Neural cell (in vitro differentiated cells): ENCODE measurements at regions not wholly inside any gene's neighbourhood (a gene's known extent, or its start where the extent isn't known, plus 50 kb on each side); places are given as distances from the start of the nearest gene placed in this dataset.

ENCODE experiments used
- H2AFZ ChIP-seq: fragments of 200-600, 300-800 bp; sonication (generic), shearing (Covaris generic); 2 replicates; pipeline ENCODE4 v1.6.0; 2014; ENCODE audit warnings: low read depth, mild to moderate bottlenecking, antibody characterized with exemption, low read length, moderate library complexity
- H3F3A ChIP-seq: fragments of 200-600 bp; shearing (Covaris generic); 2 replicates; pipeline ENCODE4 v1.6.1; 2016; ENCODE audit warnings: mild to moderate bottlenecking, moderate library complexity, mixed read lengths, antibody characterized with exemption, low read length; ENCODE audit not compliant: insufficient read depth, poor library complexity, severe bottlenecking
- H3K27ac ChIP-seq: fragments of 200-600, 300-800 bp; sonication (generic), shearing (Covaris generic); 2 replicates; pipeline ENCODE4 v1.5.1; 2014; ENCODE audit warnings: mild to moderate bottlenecking, low read length, moderate library complexity
- H3K27me3 ChIP-seq: fragments of 300-800, 200-600 bp; sonication (generic), shearing (Covaris generic); 2 replicates; pipeline ENCODE4 v1.6.0; 2014; ENCODE audit warnings: mild to moderate bottlenecking, low read depth, low read length, moderate library complexity; ENCODE audit not compliant: insufficient read depth
- H3K36me3 ChIP-seq: fragments of 300-800, 200-600 bp; sonication (generic), shearing (Covaris generic); 2 replicates; pipeline ENCODE4 v1.5.1; 2014; ENCODE audit warnings: mild to moderate bottlenecking, antibody characterized with exemption, low read length, moderate library complexity; ENCODE audit not compliant: insufficient read depth
- H3K4me2 ChIP-seq: fragments of 300-800, 200-600 bp; sonication (generic), shearing (Covaris generic); 2 replicates; pipeline ENCODE4 v1.6.0; 2014; ENCODE audit warnings: mild to moderate bottlenecking, low read length
- H3K4me3 ChIP-seq: fragments of 300-800, 200-600 bp; sonication (generic), shearing (Covaris generic); 2 replicates; pipeline ENCODE4 v1.5.1; 2014; ENCODE audit warnings: mild to moderate bottlenecking, low read length, moderate library complexity
- H3K79me2 ChIP-seq: fragments of 200-600 bp; shearing (Covaris generic); replicated peaks from 2 replicates; pipeline ENCODE4 v1.6.0; 2014; ENCODE audit warnings: mild to moderate bottlenecking, low read length, moderate library complexity; ENCODE audit not compliant: insufficient read depth
- H3K9ac ChIP-seq: fragments of 300-800, 200-600 bp; sonication (generic), shearing (Covaris generic); 2 replicates; pipeline ENCODE4 v1.6.1; 2016; ENCODE audit warnings: mild to moderate bottlenecking, low read length, mixed read lengths
- H3K9me2 ChIP-seq: fragments of 200-600 bp; shearing (Covaris generic); 2 replicates; pipeline ENCODE4 v1.6.1; 2016; ENCODE audit warnings: mild to moderate bottlenecking, low read length, mixed read lengths; ENCODE audit not compliant: insufficient read depth
- H3K9me3 ChIP-seq: fragments of 200-600, 300-800 bp; sonication (generic), shearing (Covaris generic); 2 replicates; pipeline ENCODE4 v1.6.1; 2016; ENCODE audit warnings: mild to moderate bottlenecking, mixed run types, low read length, moderate library complexity, mixed read lengths
- H4K20me1 ChIP-seq: fragments of 200-600 bp; shearing (Covaris generic); 2 replicates; pipeline ENCODE4 v1.6.1; 2016; ENCODE audit warnings: mild to moderate bottlenecking, mixed run types; ENCODE audit not compliant: insufficient read depth
- EP300 ChIP-seq: fragments of 450-650 bp; conservative IDR thresholded peaks from 2 replicates; pipeline ENCODE4 v1.6.1; 2014; ENCODE audit warnings: antibody characterized with exemption, mild to moderate bottlenecking, moderate library complexity; ENCODE audit not compliant: poor library complexity, severe bottlenecking
- EZH2 ChIP-seq: fragments of 200-600, 300-800 bp; shearing (Covaris generic), sonication (generic); IDR thresholded peaks from 2 replicates; pipeline ENCODE4 v1.6.1; 2014; ENCODE audit warnings: antibody characterized with exemption, low read length, borderline replicate concordance, mild to moderate bottlenecking; ENCODE audit not compliant: insufficient read depth, poor library complexity, severe bottlenecking
- MXI1 ChIP-seq: fragments of 450-650 bp; conservative IDR thresholded peaks from 2 replicates; pipeline ENCODE4 v1.6.1; 2014; ENCODE audit warnings: antibody characterized with exemption, mild to moderate bottlenecking; ENCODE audit not compliant: poor library complexity, severe bottlenecking
- POLR2AphosphoS5 ChIP-seq: IDR thresholded peaks from 2 replicates; pipeline ENCODE4 v1.6.1; 2012
- RAD21 ChIP-seq: fragments of 450-650 bp; conservative IDR thresholded peaks from 2 replicates; pipeline ENCODE4 v1.6.1; 2014; ENCODE audit warnings: antibody characterized with exemption, mild to moderate bottlenecking, moderate library complexity
- SMC3 ChIP-seq: fragments of 450-650 bp; conservative IDR thresholded peaks from 2 replicates; pipeline ENCODE4 v1.6.1; 2014; ENCODE audit warnings: antibody characterized with exemption, mild to moderate bottlenecking, moderate library complexity; ENCODE audit not compliant: poor library complexity
- TAF1 ChIP-seq: IDR thresholded peaks from 2 replicates; pipeline ENCODE4 v1.6.1; 2012; ENCODE audit warnings: low read depth
- TF ChIP-seq, protein P1 (sequence below): fragments of 450-650 bp; IDR thresholded peaks from 2 replicates; pipeline ENCODE4 v1.5.1; 2014; ENCODE audit warnings: antibody characterized with exemption, mild to moderate bottlenecking, moderate library complexity; ENCODE audit not compliant: poor library complexity, severe bottlenecking
- TF ChIP-seq, protein P2 (sequence below): IDR thresholded peaks from 2 replicates; pipeline ENCODE4 v1.6.1; 2012; ENCODE audit warnings: borderline replicate concordance

DNA sequence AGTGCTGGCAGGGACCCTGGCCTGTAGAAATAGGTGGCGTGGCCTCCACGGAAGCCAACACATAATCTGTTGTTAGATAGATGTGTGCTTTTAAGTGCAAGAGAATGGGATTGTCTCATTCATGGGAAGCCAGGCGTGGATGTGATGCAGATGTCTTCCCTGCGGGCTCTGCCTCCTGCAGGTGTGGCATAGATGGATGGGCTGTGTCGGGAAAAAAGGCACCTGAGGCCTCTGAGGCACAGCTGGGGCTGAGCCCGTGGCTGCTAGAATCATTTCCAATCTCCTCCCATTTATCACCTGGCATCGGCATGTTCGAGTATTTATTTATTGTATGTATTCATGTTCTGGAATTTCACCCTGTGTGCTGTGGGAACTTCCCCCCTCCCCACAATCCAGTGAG is 353.4 kb upstream of the AJAP1 start:
- TF ChIP-seq, protein P1, sequence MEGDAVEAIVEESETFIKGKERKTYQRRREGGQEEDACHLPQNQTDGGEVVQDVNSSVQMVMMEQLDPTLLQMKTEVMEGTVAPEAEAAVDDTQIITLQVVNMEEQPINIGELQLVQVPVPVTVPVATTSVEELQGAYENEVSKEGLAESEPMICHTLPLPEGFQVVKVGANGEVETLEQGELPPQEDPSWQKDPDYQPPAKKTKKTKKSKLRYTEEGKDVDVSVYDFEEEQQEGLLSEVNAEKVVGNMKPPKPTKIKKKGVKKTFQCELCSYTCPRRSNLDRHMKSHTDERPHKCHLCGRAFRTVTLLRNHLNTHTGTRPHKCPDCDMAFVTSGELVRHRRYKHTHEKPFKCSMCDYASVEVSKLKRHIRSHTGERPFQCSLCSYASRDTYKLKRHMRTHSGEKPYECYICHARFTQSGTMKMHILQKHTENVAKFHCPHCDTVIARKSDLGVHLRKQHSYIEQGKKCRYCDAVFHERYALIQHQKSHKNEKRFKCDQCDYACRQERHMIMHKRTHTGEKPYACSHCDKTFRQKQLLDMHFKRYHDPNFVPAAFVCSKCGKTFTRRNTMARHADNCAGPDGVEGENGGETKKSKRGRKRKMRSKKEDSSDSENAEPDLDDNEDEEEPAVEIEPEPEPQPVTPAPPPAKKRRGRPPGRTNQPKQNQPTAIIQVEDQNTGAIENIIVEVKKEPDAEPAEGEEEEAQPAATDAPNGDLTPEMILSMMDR: no peak
- TF ChIP-seq, protein P2, sequence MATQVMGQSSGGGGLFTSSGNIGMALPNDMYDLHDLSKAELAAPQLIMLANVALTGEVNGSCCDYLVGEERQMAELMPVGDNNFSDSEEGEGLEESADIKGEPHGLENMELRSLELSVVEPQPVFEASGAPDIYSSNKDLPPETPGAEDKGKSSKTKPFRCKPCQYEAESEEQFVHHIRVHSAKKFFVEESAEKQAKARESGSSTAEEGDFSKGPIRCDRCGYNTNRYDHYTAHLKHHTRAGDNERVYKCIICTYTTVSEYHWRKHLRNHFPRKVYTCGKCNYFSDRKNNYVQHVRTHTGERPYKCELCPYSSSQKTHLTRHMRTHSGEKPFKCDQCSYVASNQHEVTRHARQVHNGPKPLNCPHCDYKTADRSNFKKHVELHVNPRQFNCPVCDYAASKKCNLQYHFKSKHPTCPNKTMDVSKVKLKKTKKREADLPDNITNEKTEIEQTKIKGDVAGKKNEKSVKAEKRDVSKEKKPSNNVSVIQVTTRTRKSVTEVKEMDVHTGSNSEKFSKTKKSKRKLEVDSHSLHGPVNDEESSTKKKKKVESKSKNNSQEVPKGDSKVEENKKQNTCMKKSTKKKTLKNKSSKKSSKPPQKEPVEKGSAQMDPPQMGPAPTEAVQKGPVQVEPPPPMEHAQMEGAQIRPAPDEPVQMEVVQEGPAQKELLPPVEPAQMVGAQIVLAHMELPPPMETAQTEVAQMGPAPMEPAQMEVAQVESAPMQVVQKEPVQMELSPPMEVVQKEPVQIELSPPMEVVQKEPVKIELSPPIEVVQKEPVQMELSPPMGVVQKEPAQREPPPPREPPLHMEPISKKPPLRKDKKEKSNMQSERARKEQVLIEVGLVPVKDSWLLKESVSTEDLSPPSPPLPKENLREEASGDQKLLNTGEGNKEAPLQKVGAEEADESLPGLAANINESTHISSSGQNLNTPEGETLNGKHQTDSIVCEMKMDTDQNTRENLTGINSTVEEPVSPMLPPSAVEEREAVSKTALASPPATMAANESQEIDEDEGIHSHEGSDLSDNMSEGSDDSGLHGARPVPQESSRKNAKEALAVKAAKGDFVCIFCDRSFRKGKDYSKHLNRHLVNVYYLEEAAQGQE: no peak
- TF ChIP-seq RAD21 (no peak), TAF1 (no peak), EZH2 (no peak), SMC3 (no peak), MXI1 (no peak), POLR2AphosphoS5 (no peak), EP300 (no peak)
- Histone ChIP-seq H3K9ac (no peak overlapping the region), H3K4me3 (no peak overlapping the region), H3K4me2 (no peak overlapping the region), H2AFZ (no peak overlapping the region), H3K79me2 (no peaks in the 10 kb centered on the region), H3K27me3 (no peaks in the 10 kb centered on the region), H3K9me2 (no peaks in the 10 kb centered on the region), H4K20me1 (no peaks in the 10 kb centered on the region), H3K9me3 (peaks cover 4% of the 10 kb centered on the region), H3K36me3 (no peaks in the 10 kb centered on the region), H3F3A (no peaks in the 10 kb centered on the region), H3K27ac (no peak overlapping the region)

DNA sequence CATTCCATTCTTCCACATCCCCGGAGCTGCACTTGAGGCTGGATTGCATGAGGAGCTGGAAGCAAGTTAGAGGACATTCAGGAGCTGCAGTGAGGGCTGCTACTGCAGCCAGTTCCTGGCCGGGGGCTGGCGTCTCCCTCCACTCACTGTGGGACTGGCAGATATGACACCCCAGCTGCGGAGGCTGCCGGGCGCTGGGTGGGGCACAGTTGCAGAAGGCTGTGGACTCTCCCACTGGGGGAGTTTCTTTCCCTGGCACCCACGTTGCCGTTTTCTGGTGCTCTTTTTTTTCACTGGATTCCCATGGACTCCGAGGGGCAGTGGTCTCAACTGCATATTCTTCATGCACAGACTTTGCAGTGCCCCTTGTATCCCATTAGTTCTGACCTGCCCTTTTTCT is 351.1 kb upstream of the AJAP1 start:
- Histone ChIP-seq H2AFZ (no peak overlapping the region), H3K9me2 (no peaks in the 10 kb centered on the region), H3K27ac (no peak overlapping the region), H3K79me2 (no peaks in the 10 kb centered on the region), H3K4me3 (no peak overlapping the region), H3K27me3 (no peaks in the 10 kb centered on the region), H3K9ac (no peak overlapping the region), H3K9me3 (peaks cover 4% of the 10 kb centered on the region), H3K36me3 (no peaks in the 10 kb centered on the region), H4K20me1 (no peaks in the 10 kb centered on the region), H3K4me2 (no peak overlapping the region), H3F3A (no peaks in the 10 kb centered on the region)
- TF ChIP-seq SMC3 (no peak), TAF1 (no peak), EP300 (no peak), POLR2AphosphoS5 (no peak), RAD21 (no peak), EZH2 (no peak), MXI1 (no peak)
- TF ChIP-seq, protein P1: no peak
- TF ChIP-seq, protein P2: no peak
